ENCODE measurements at regions not wholly inside any gene's neighbourhood (a gene's known extent, or its start where the extent isn't known, plus 50 kb on each side); places are given as distances from the start of the nearest gene placed in this dataset.

DNA sequence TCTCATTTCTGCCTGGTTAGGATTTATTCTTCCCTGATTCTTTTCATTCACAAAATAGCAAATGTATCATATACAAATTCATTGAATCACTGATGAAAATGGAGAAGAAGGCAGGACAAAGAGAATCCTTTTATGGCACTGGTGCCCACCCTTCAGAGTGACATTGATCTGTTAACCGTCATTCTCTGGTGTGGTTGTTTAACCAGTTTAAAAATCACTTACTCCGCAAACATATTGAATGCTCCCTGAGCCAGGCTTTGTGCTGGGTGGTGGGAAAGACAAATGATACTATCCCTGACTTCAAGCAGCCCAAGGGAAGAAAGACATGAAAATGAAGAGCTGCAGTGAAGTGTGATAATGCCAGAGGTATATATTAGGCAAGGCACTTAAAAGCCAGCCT is 187.5 kb upstream of the SLC38A2 start:
- in situ Hi-C loops (cut with MboI; ENCODE audit: low sequenced_read_pairs in 4 of 4): loop anchor here in 2 of 4 donors (10.0 to 25.0 kb wide), 2 partner anchors 55 to 173 kb away; no protein-coding TSS in a partner anchor
- peak overlapping the region; percentile 68 to 90 (median 80) for H3K27ac ChIP-seq
- intact Hi-C loops (cut with DNase I; ENCODE audit: low total_unique reads): loop anchor here (2.0 to 5.0 kb wide), 2 partner anchors 23 to 102 kb away; no protein-coding TSS in a partner anchor

DNA sequence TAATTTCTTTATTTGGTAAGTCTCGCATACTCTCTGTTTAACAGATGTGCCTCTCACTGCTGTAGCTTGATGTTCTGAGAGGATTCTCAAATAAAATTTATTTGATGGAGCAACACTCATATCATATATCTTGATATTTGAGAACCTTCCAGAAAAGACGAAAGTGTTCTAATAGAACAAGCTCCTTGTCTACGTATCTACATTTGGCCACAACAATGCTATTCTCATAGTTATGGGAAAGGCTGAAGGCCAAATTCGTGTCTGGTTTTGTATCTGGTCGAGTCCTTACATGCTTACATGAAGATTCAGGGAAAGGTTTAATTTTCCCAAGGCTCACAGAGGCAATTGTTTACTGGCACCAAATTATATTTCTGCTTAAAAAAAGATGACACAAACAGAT is 186.7 kb upstream of the SLC38A2 start:
- Histone ChIP-seq H3K27me3 (no peaks in the 10 kb centered on the region), H3K4me1 (peaks cover 66 to 76% of the 10 kb centered on the region in 2 donors), H3K4me3 (no peak overlapping the region), H3K36me3 (no peaks in the 10 kb centered on the region), H3K9me3 (peaks cover 0 to 1% (median 0%) of the 10 kb centered on the region in 3 donors), H3K27ac (peak overlapping the region; percentile 68 to 90 (median 80))
- intact Hi-C loops (cut with DNase I; ENCODE audit: low total_unique reads): loop anchor here (5.0 to 10.0 kb wide), 5 partner anchors 87 to 567 kb away; partner anchors contain the start of genes SCAF11 and SLC38A1
- DNase-seq (no peak), ATAC-seq (peak; percentile 11 to 12)
- TF ChIP-seq, protein P1, sequence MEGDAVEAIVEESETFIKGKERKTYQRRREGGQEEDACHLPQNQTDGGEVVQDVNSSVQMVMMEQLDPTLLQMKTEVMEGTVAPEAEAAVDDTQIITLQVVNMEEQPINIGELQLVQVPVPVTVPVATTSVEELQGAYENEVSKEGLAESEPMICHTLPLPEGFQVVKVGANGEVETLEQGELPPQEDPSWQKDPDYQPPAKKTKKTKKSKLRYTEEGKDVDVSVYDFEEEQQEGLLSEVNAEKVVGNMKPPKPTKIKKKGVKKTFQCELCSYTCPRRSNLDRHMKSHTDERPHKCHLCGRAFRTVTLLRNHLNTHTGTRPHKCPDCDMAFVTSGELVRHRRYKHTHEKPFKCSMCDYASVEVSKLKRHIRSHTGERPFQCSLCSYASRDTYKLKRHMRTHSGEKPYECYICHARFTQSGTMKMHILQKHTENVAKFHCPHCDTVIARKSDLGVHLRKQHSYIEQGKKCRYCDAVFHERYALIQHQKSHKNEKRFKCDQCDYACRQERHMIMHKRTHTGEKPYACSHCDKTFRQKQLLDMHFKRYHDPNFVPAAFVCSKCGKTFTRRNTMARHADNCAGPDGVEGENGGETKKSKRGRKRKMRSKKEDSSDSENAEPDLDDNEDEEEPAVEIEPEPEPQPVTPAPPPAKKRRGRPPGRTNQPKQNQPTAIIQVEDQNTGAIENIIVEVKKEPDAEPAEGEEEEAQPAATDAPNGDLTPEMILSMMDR (IDR thresholded peaks at IDR 0.05 in 4 of 5, conservative IDR thresholded peaks at IDR 0.05 in 1 of 5): no peak
- TF ChIP-seq POLR2A (IDR thresholded peaks at IDR 0.05): no peak
- in situ Hi-C loops (cut with MboI; ENCODE audit: low sequenced_read_pairs in 4 of 4): loop anchor here in 2 of 4 donors (10.0 to 25.0 kb wide), 2 partner anchors 172 to 175 kb away; no protein-coding TSS in a partner anchor

More for the DNA sequence above, 187.5 kb upstream of the SLC38A2 start:
- Histone ChIP-seq H3K9me3 (peaks cover 0 to 4% (median 3%) of the 10 kb centered on the region in 3 donors), H3K27me3 (no peaks in the 10 kb centered on the region), H3K36me3 (no peaks in the 10 kb centered on the region), H3K4me1 (peaks cover 60 to 68% of the 10 kb centered on the region in 2 donors), H3K4me3 (no peak overlapping the region)
- TF ChIP-seq POLR2A (IDR thresholded peaks at IDR 0.05): no peak
- TF ChIP-seq, protein P1 (IDR thresholded peaks at IDR 0.05 in 4 of 5, conservative IDR thresholded peaks at IDR 0.05 in 1 of 5): no peak
- ATAC-seq (no peak), DNase-seq (no peak)

DNA sequence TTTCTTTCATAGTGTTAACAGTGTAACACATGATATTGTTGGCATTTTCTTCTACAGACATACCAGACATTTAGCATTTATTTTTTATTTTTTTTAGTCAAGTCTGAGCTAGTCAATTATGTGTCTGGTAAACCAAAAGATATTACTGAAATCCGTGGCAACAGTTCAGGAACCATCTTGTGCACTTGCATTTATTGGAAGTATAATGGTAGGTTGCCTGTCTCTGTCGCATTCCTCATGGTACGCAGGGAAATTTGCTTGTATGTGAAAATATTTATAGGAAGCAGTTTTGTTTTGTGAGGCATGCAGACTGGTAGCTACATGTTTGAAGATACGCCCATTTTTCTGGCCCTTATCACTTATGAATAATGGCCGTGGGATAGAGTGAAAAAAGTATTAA is 186.1 kb upstream of the SLC38A2 start:
- Histone ChIP-seq H3K27ac (peak overlapping the region; percentile 68 to 90 (median 80)), H3K36me3 (no peaks in the 10 kb centered on the region), H3K27me3 (no peaks in the 10 kb centered on the region), H3K4me1 (peaks cover 72 to 82% of the 10 kb centered on the region in 2 donors), H3K4me3 (no peak overlapping the region), H3K9me3 (no peaks in the 10 kb centered on the region)
- ATAC-seq: no peak
- intact Hi-C loops (cut with DNase I; ENCODE audit: low total_unique reads): loop anchor here (5.0 to 10.0 kb wide), 5 partner anchors 86 to 566 kb away; partner anchors contain the start of genes SCAF11 and SLC38A1
- DNase-seq: no peak
- TF ChIP-seq, protein P1 (IDR thresholded peaks at IDR 0.05 in 4 of 5, conservative IDR thresholded peaks at IDR 0.05 in 1 of 5): no peak
- no peak for TF ChIP-seq POLR2A (IDR thresholded peaks at IDR 0.05)
- in situ Hi-C loops (cut with MboI; ENCODE audit: low sequenced_read_pairs in 4 of 4): loop anchor here in 2 of 4 donors (10.0 to 25.0 kb wide), 2 partner anchors 171 to 174 kb away; no protein-coding TSS in a partner anchor

DNA sequence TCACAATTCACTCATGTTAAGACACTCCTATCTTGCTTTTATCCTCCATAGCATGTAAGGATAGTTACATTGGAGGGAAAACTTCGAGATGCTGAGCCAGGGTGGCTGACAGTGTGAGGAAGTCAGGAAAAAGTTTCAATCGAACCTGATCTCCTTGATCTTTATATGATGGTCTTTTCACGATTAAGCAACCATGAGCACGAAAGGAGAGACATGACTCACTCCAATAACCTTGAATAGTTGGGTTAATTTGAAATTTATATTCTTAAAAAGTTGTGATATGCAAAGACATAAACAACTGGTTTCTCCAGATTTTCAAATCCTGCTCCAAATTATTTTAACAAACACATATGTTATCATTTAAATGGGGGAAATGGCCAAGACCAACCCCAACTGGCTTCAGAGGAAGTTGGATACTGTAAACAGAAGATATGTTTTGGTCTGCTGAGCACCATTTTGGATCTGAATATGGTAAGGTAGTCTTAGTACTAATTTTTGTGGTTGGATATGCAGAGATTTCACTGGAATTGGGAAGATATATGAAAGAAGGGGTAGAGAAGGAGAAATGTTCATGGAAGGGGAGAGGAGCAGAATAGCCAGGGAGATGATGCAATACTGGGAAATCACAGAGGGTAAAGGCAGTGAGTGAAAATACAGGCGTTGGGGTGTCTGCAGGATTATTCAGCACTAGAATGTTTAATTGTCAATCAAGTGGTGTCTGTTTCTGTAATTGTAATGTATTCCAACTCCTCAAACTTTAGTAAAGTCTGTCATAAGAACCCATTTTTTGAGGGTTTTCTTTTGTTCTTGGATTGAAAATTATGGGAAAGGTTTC is 185.2 kb upstream of the SLC38A2 start:
- no peaks in the 10 kb centered on the region for H3K27me3 ChIP-seq
- in situ Hi-C loops (cut with MboI; ENCODE audit: low sequenced_read_pairs in 4 of 4): loop anchor here in 2 of 4 donors (10.0 to 25.0 kb wide), 2 partner anchors 170 to 173 kb away; no protein-coding TSS in a partner anchor
- peaks cover 77 to 82% of the 10 kb centered on the region in 2 donors for H3K4me1 ChIP-seq
- H3K4me3 ChIP-seq: no peak overlapping the region
- H3K36me3 ChIP-seq: no peaks in the 10 kb centered on the region
- peak overlapping the region; percentile 68 to 90 (median 80) for H3K27ac ChIP-seq
- ATAC-seq (no peak), DNase-seq (no peak)
- intact Hi-C loops (cut with DNase I; ENCODE audit: low total_unique reads): loop anchor here (2.0 to 10.0 kb wide), 6 partner anchors 85 to 565 kb away; partner anchors contain the start of genes SCAF11 and SLC38A1
- no peak for TF ChIP-seq POLR2A (IDR thresholded peaks at IDR 0.05)
- TF ChIP-seq, protein P1 (IDR thresholded peaks at IDR 0.05 in 4 of 5, conservative IDR thresholded peaks at IDR 0.05 in 1 of 5): no peak
- H3K9me3 ChIP-seq: no peaks in the 10 kb centered on the region
